Mesothelial cell of epicardium (in vitro differentiated cells): ENCODE measurements at regions not wholly inside any gene's neighbourhood (a gene's known extent, or its start where the extent isn't known, plus 50 kb on each side); places are given as distances from the start of the nearest gene placed in this dataset.

Experiments
- DNase-seq, 2 experiments: peaks; one replicate each; pipeline ENCODE4 v3.0.0; 2021; ENCODE audit warnings: low spot score in 2 of 2; ENCODE audit not compliant: unreplicated experiment in 2 of 2
- H3K27ac Mint-ChIP-seq: 2 replicates; pipeline ENCODE4 v1.8.0; 2021; ENCODE audit warnings: mixed read lengths
- H3K27me3 Mint-ChIP-seq: 2 replicates; pipeline ENCODE4 v1.8.0; 2021; ENCODE audit warnings: low read depth, mixed read lengths
- H3K36me3 Mint-ChIP-seq: 2 replicates; pipeline ENCODE4 v1.8.0; 2021; ENCODE audit warnings: mixed read lengths
- H3K4me1 Mint-ChIP-seq: 2 replicates; pipeline ENCODE4 v1.8.0; 2021; ENCODE audit warnings: mixed read lengths
- H3K4me3 Mint-ChIP-seq: 2 replicates; pipeline ENCODE4 v1.8.0; 2021; ENCODE audit warnings: mild to moderate bottlenecking, moderate library complexity, mixed read lengths
- H3K9me3 Mint-ChIP-seq: 2 replicates; pipeline ENCODE4 v1.8.0; 2021; ENCODE audit warnings: mixed read lengths
- CTCF ChIP-seq: fragments of 200-600 bp; sonication (generic); IDR thresholded peaks from one replicate; pipeline ENCODE4 v1.5.0; 2021; ENCODE audit warnings: antibody characterized with exemption; ENCODE audit not compliant: unreplicated experiment

GRCh38 chr1:244349581-244350001 lies 102.1 kb downstream of the ADSS2 start:
- TF ChIP-seq CTCF = no peak
- peaks cover 22% of the 10 kb centered on the region for H3K4me1 Mint-ChIP-seq
- H3K4me3 Mint-ChIP-seq = no peak overlapping the region
- H3K9me3 Mint-ChIP-seq = peaks cover 4% of the 10 kb centered on the region
- DNase-seq = no peak
- no peaks in the 10 kb centered on the region for H3K36me3 Mint-ChIP-seq
- peak overlapping the region; percentile 22 for H3K27ac Mint-ChIP-seq
- H3K27me3 Mint-ChIP-seq = no peaks in the 10 kb centered on the region

GRCh38 chr1:244350027-244350426 lies 101.7 kb downstream of the ADSS2 start:
- H3K27me3 Mint-ChIP-seq = no peaks in the 10 kb centered on the region
- no peak for DNase-seq
- no peak overlapping the region for H3K4me3 Mint-ChIP-seq
- H3K9me3 Mint-ChIP-seq = peaks cover 4% of the 10 kb centered on the region
- no peak overlapping the region for H3K27ac Mint-ChIP-seq
- no peak for TF ChIP-seq CTCF
- H3K4me1 Mint-ChIP-seq = peaks cover 22% of the 10 kb centered on the region
- no peaks in the 10 kb centered on the region for H3K36me3 Mint-ChIP-seq

- peak in 1 of 2 experiments; percentile 13 for DNase-seq
- Mint-ChIP-seq H3K4me1 (peaks cover 22% of the 10 kb centered on the region), H3K36me3 (no peaks in the 10 kb centered on the region), H3K27ac (peak overlapping the region; percentile 8), H3K27me3 (no peaks in the 10 kb centered on the region), H3K9me3 (peaks cover 9% of the 10 kb centered on the region), H3K4me3 (no peak overlapping the region)
- TF ChIP-seq CTCF = no peak
These were observed 99.4 kb downstream of the ADSS2 start for GRCh38 chr1:244352156-244352830.

- H3K4me1 Mint-ChIP-seq = peaks cover 22% of the 10 kb centered on the region
- TF ChIP-seq CTCF = no peak
These were observed 98.1 kb downstream of the ADSS2 start for GRCh38 chr1:244353551-244354091.

GRCh38 chr1:244354810-244355278 lies 96.9 kb downstream of the ADSS2 start:
- Mint-ChIP-seq H3K4me3 (no peak overlapping the region), H3K27me3 (no peaks in the 10 kb centered on the region), H3K27ac (no peak overlapping the region), H3K9me3 (peaks cover 7% of the 10 kb centered on the region), H3K36me3 (no peaks in the 10 kb centered on the region), H3K4me1 (peaks cover 16% of the 10 kb centered on the region)
- no peak for TF ChIP-seq CTCF
- no peak for DNase-seq

More at GRCh38 chr1:244353551-244354091, 98.1 kb downstream of the ADSS2 start:
- Mint-ChIP-seq H3K27ac (no peak overlapping the region), H3K27me3 (no peaks in the 10 kb centered on the region), H3K36me3 (no peaks in the 10 kb centered on the region), H3K9me3 (peaks cover 7% of the 10 kb centered on the region), H3K4me3 (no peak overlapping the region)
- DNase-seq = no peak
